HG03045 (cell line): ENCODE measurements at regions not wholly inside any gene's neighbourhood (a gene's known extent, or its start where the extent isn't known, plus 50 kb on each side); places are given as distances from the start of the nearest gene placed in this dataset.

Experiments
- ATAC-seq: cut with Tn5 transposase; IDR thresholded peaks from one replicate; pipeline ENCODE4 v1.9.1; 2021; ENCODE audit warnings: mild to moderate bottlenecking, moderate library complexity; ENCODE audit not compliant: unreplicated experiment

GRCh38 chr16:17828012-17828411 lies 357.3 kb upstream of the XYLT1 start:
- no peak for ATAC-seq

DNA sequence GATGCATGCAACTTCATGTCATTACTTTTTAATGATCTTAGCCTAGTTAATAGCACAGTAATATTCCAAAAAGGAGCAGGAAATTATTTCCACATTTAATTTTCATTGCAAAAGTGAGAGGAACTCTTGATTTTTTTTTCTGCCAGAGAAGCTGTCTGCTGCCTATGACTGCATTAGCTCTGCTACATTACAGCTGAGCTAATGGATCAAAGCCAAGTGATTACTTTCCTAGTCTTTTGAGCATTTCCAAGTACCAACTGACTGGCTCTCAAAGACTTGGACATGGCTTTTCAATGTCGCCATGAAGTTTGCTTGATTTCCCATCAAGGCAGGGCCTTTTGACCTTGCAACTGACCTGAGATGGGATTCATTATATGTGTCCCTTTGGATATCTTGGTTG lies 356.6 kb upstream of the XYLT1 start:
- no peak for ATAC-seq

GRCh38 chr16:17817943-17818342 lies 347.2 kb upstream of the XYLT1 start:
- ATAC-seq, result no peak

- ATAC-seq, result no peak
These were observed 346.5 kb upstream of the XYLT1 start for GRCh38 chr16:17817260-17817659.

- ATAC-seq, result no peak
These were observed 342.0 kb upstream of the XYLT1 start for GRCh38 chr16:17812771-17813170.

GRCh38 chr16:17804857-17805256 lies 334.1 kb upstream of the XYLT1 start:
- no peak for ATAC-seq

GRCh38 chr16:17803625-17804410 lies 333.1 kb upstream of the XYLT1 start:
- no peak for ATAC-seq

GRCh38 chr16:17802571-17802970 lies 331.8 kb upstream of the XYLT1 start:
- no peak for ATAC-seq

GRCh38 chr16:17801068-17801467 lies 330.3 kb upstream of the XYLT1 start:
- no peak for ATAC-seq

DNA sequence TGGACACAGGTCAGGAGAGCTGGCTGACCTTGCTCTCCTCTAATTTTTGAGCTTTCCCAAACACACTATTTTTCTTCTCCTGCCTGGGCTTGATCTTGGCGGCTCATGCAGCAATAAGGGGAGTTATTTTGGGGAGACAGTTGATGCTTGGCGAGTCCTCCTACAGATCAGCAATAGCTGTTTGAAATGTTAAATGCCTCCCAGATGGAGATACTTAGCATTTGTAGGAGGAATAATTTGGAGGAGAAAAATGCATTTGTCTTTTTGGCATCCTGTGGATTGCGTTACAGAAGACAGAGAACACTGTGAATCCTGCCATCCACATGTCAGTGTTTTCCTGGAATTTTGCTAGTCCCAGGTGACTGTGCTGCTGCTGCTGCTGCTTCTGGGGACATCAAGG lies 328.0 kb upstream of the XYLT1 start:
- no peak for ATAC-seq

DNA sequence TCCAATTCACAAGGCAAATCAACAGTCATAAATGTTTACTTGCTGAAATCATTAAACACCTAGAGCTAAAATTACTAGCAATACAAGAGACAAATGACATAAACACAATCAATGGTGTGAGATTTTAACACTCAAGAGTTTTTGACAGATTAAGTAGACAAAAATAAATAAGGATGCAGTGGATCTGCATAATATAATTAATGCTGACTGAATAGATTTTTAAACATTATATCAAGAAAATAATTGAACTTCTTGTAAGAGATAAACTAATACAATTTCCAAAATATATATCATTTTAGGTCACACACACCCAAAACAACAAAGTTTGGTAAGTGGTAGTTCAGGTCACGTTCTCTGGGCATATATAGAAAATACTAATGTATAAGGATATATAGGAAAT lies 322.6 kb upstream of the XYLT1 start:
- no peak for ATAC-seq

GRCh38 chr16:17784073-17784472 lies 313.3 kb upstream of the XYLT1 start:
- ATAC-seq, result no peak

- ATAC-seq, result no peak
These were observed 309.4 kb upstream of the XYLT1 start for GRCh38 chr16:17780181-17780580.

DNA sequence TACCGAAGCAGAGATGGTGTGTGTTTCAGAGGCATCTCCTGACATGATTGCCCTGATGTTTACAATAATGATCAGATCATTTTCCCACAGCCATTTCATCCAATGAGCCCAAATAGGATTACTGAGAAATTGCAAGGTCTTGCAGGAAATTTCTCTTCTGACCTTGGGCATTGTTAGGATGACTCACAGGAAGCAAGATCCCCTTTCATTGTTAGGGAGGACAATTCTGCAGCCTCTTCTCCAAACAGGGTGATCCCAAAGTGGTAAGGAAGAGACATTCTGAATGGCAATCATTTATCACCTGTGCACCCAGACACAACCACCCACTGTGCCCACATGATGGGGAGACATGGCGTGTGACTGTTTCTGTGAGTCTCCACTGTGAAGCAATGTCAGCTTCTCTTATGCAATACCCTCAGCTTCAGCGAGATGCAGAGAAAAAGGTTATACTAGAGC lies 306.7 kb upstream of the XYLT1 start:
- ATAC-seq, result no peak

DNA sequence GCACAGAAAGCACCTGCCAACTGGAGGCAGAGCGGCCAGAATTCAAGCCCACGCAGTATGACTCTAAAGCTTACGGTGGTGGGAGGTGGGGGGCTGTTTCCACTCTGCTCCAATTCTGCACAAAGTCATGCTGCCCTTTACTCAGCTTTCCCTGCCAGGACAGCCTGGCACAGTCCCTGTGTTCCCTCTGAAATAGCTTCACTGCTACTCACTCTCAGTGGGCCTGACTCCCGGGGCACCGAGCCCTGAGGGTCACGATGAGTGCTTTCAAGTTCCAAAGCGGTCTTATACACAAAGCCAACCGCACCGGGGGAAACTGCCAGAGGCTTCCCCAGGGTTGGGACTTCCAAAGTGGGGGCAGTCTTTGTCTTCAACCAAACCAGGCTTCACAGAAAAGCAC lies 306.1 kb upstream of the XYLT1 start:
- ATAC-seq, result no peak

GRCh38 chr16:17776465-17776864 lies 305.7 kb upstream of the XYLT1 start:
- ATAC-seq, result no peak

- ATAC-seq, result no peak
These were observed 304.3 kb upstream of the XYLT1 start for GRCh38 chr16:17775061-17775460.

DNA sequence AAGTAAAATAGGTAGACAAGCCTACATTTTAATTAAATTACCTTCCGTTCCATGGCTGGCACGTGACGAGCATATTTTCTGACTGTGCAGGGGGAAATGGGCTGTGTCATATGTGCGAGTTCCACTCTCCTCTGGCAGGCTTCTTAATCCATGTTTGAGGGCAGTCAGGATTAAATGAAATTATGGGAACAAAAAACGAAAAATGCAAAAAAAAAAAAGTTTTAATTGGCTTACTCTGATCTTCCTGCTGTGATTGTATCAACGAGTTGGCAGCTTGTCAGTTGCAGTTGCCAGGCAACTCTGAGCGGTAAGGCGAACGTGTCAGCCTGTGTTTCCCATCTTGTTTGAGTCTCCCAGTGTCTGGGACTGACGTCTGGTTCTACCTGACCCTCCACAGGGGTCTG lies 302.9 kb upstream of the XYLT1 start:
- no peak for ATAC-seq

GRCh38 chr16:17770104-17770503 lies 299.3 kb upstream of the XYLT1 start:
- ATAC-seq, result no peak

DNA sequence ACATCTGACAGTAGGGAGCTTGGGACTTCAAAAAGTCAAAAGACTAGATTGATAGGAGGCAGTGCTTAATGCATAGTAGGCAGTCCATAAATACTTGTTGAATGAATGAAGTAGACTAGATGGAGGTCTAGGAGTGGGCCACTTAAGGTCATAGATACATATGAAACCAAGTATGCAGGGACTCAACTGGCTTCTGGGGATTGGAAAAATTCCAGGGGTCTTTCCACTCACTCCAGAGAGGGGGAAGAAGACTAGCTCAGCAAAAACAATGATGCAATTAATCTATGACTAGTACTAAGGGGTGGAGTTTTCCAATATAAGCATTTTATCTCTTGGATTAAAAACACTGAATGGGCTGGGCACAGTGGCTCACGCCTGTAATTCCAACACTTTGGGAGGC lies 298.3 kb upstream of the XYLT1 start:
- ATAC-seq, result no peak

GRCh38 chr16:17768257-17768656 lies 297.5 kb upstream of the XYLT1 start:
- ATAC-seq, result no peak

DNA sequence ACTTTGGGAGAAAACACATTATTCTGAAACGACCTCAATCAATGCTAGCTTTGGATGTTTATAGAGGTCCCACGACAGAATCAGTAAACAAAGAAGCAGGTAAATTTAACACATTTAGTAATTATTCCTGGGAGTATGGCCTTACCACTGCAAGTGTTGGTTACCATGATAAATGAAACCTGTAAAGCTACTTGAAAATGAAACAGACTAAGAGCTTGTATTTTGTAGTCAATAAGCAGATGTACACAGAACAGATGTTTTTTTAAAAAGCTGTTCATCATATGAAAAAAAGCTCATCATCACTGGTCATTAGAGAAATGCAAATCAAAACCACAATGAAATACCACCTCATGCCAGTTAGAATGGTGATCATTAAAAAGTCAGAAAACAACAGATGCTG lies 295.3 kb upstream of the XYLT1 start:
- ATAC-seq, result no peak
